Osteocyte (in vitro differentiated cells): ENCODE measurements at regions not wholly inside any gene's neighbourhood (a gene's known extent, or its start where the extent isn't known, plus 50 kb on each side); places are given as distances from the start of the nearest gene placed in this dataset.

Experiments
- DNase-seq: peaks from one replicate; pipeline ENCODE4 v3.0.0; 2021; ENCODE audit warnings: mixed read lengths; ENCODE audit not compliant: unreplicated experiment; ENCODE audit errors: extremely low spot score
- H3K27ac Mint-ChIP-seq: one replicate; pipeline ENCODE4 v1.8.0; 2021; ENCODE audit warnings: mild to moderate bottlenecking, mixed read lengths; ENCODE audit not compliant: unreplicated experiment
- H3K27me3 Mint-ChIP-seq: one replicate; pipeline ENCODE4 v1.8.0; 2021; ENCODE audit warnings: mixed read lengths; ENCODE audit not compliant: unreplicated experiment
- H3K36me3 Mint-ChIP-seq: one replicate; pipeline ENCODE4 v1.8.0; 2021; ENCODE audit warnings: mixed read lengths; ENCODE audit not compliant: unreplicated experiment
- H3K4me1 Mint-ChIP-seq: one replicate; pipeline ENCODE4 v1.8.0; 2021; ENCODE audit warnings: mixed read lengths; ENCODE audit not compliant: unreplicated experiment
- H3K4me3 Mint-ChIP-seq: one replicate; pipeline ENCODE4 v1.8.0; 2021; ENCODE audit warnings: mild to moderate bottlenecking, moderate library complexity, mixed read lengths; ENCODE audit not compliant: unreplicated experiment
- H3K9me3 Mint-ChIP-seq: one replicate; pipeline ENCODE4 v1.8.0; 2021; ENCODE audit warnings: mixed read lengths; ENCODE audit not compliant: unreplicated experiment
- CTCF ChIP-seq: fragments of 200-600 bp; sonication (generic); IDR thresholded peaks from 2 replicates; pipeline ENCODE4 v1.5.0; 2021; ENCODE audit warnings: antibody characterized with exemption, mild to moderate bottlenecking, moderate library complexity

GRCh38 chr2:163834841-163835240 lies 99.0 kb upstream of the FIGN start:
- no peak for TF ChIP-seq CTCF
- no peaks in the 10 kb centered on the region for H3K36me3 Mint-ChIP-seq
- H3K27me3 Mint-ChIP-seq = no peaks in the 10 kb centered on the region
- no peaks in the 10 kb centered on the region for H3K9me3 Mint-ChIP-seq
- no peak for DNase-seq
- no peak overlapping the region for H3K4me3 Mint-ChIP-seq
- peaks cover 11% of the 10 kb centered on the region for H3K4me1 Mint-ChIP-seq
- H3K27ac Mint-ChIP-seq = no peak overlapping the region

GRCh38 chr2:163834221-163834620 lies 98.4 kb upstream of the FIGN start:
- Mint-ChIP-seq H3K9me3 (peaks cover 5% of the 10 kb centered on the region), H3K27ac (no peak overlapping the region), H3K27me3 (no peaks in the 10 kb centered on the region), H3K4me3 (no peak overlapping the region), H3K36me3 (peaks cover 4% of the 10 kb centered on the region), H3K4me1 (peaks cover 11% of the 10 kb centered on the region)
- no peak for TF ChIP-seq CTCF
- DNase-seq = no peak

- no peak overlapping the region for H3K4me3 Mint-ChIP-seq
These were observed 93.0 kb upstream of the FIGN start for GRCh38 chr2:163828771-163829170.

GRCh38 chr2:163822033-163822432 lies 86.2 kb upstream of the FIGN start:
- Mint-ChIP-seq H3K27ac (no peak overlapping the region), H3K4me3 (no peak overlapping the region), H3K4me1 (peaks cover 2% of the 10 kb centered on the region), H3K36me3 (peaks cover 5% of the 10 kb centered on the region), H3K9me3 (peaks cover 31% of the 10 kb centered on the region), H3K27me3 (no peaks in the 10 kb centered on the region)
- no peak for DNase-seq
- no peak for TF ChIP-seq CTCF

More at GRCh38 chr2:163828771-163829170, 93.0 kb upstream of the FIGN start:
- Mint-ChIP-seq H3K27ac (no peak overlapping the region), H3K36me3 (peaks cover 4% of the 10 kb centered on the region), H3K27me3 (no peaks in the 10 kb centered on the region), H3K4me1 (peaks cover 8% of the 10 kb centered on the region), H3K9me3 (peaks cover 25% of the 10 kb centered on the region)
- no peak for DNase-seq
- TF ChIP-seq CTCF = no peak

GRCh38 chr2:163812926-163813520 lies 77.2 kb upstream of the FIGN start:
- Mint-ChIP-seq H3K4me1 (peaks cover 2% of the 10 kb centered on the region), H3K27ac (no peak overlapping the region), H3K9me3 (peaks cover 26% of the 10 kb centered on the region), H3K36me3 (peaks cover 12% of the 10 kb centered on the region), H3K4me3 (no peak overlapping the region), H3K27me3 (no peaks in the 10 kb centered on the region)
- no peak for DNase-seq
- TF ChIP-seq CTCF = no peak
